GM21423 (cell line): ENCODE measurements at regions not wholly inside any gene's neighbourhood (a gene's known extent, or its start where the extent isn't known, plus 50 kb on each side); places are given as distances from the start of the nearest gene placed in this dataset.
"Not testable (repeated sequence)": the region's sequence is repeated elsewhere in the genome, so short reads cannot be mapped to it uniquely, and the experiment has no call there.

ENCODE experiments used
- ATAC-seq: cut with Tn5 transposase; IDR thresholded peaks from one replicate; pipeline ENCODE4 v1.9.1; 2021; ENCODE audit warnings: mild to moderate bottlenecking, moderate library complexity; ENCODE audit not compliant: unreplicated experiment

GRCh38 chr13:110010404-110011138 lies 224.2 kb upstream of the IRS2 start:
- ATAC-seq, result no peak

GRCh38 chr13:110008816-110009215 lies 222.4 kb upstream of the IRS2 start:
- no peak for ATAC-seq

GRCh38 chr13:110006304-110006703 lies 219.9 kb upstream of the IRS2 start:
- ATAC-seq, result no peak

GRCh38 chr13:110005563-110005962 lies 219.2 kb upstream of the IRS2 start:
- no peak for ATAC-seq

- no peak for ATAC-seq
Observed at GRCh38 chr13:110004814-110005213, 218.4 kb upstream of the IRS2 start.

GRCh38 chr13:110001670-110002275 lies 215.4 kb upstream of the IRS2 start:
- ATAC-seq, result no peak

GRCh38 chr13:110000534-110001345 lies 214.4 kb upstream of the IRS2 start:
- no peak for ATAC-seq

GRCh38 chr13:109999659-110000533 lies 213.5 kb upstream of the IRS2 start:
- no peak for ATAC-seq

- no peak for ATAC-seq
Observed at GRCh38 chr13:109998684-109999533, 212.5 kb upstream of the IRS2 start.

GRCh38 chr13:109998037-109998436 lies 211.7 kb upstream of the IRS2 start:
- ATAC-seq, result no peak

- ATAC-seq, result not testable (repeated sequence)
Observed at GRCh38 chr13:109997056-109997595, 210.7 kb upstream of the IRS2 start.

- no peak for ATAC-seq
Observed at GRCh38 chr13:109996404-109996960, 210.1 kb upstream of the IRS2 start.

- ATAC-seq, result no peak
Observed at GRCh38 chr13:109995578-109995977, 209.2 kb upstream of the IRS2 start.

GRCh38 chr13:109990296-109990695 lies 203.9 kb upstream of the IRS2 start:
- no peak for ATAC-seq

- no peak for ATAC-seq
Observed at GRCh38 chr13:109989686-109990085, 203.3 kb upstream of the IRS2 start.

- no peak for ATAC-seq
Observed at GRCh38 chr13:109989155-109989554, 202.8 kb upstream of the IRS2 start.

- no peak for ATAC-seq
Observed at GRCh38 chr13:109986851-109987250, 200.5 kb upstream of the IRS2 start.

GRCh38 chr13:109985871-109986450 lies 199.6 kb upstream of the IRS2 start:
- ATAC-seq, result no peak

- ATAC-seq, result no peak
Observed at GRCh38 chr13:109983447-109983846, 197.1 kb upstream of the IRS2 start.
